ENCODE measurements at regions not wholly inside any gene's neighbourhood (a gene's known extent, or its start where the extent isn't known, plus 50 kb on each side); places are given as distances from the start of the nearest gene placed in this dataset.
"Not testable (repeated sequence)": the region's sequence is repeated elsewhere in the genome, so short reads cannot be mapped to it uniquely, and the experiment has no call there.

- DNase-seq (ENCODE audit: low spot score): no peak
Measured at GRCh38 chrX:63466690-63467089, 115.6 kb upstream of the SPIN4 start.

GRCh38 chrX:63458981-63459380 is 107.8 kb upstream of the SPIN4 start:
- DNase-seq (ENCODE audit: low spot score): no peak

GRCh38 chrX:63453571-63453970 is 102.4 kb upstream of the SPIN4 start:
- no peak for DNase-seq (ENCODE audit: low spot score)

GRCh38 chrX:63441717-63442116 is 90.6 kb upstream of the SPIN4 start:
- DNase-seq (ENCODE audit: low spot score): no peak

GRCh38 chrX:63439580-63439979 is 88.4 kb upstream of the SPIN4 start:
- no peak for DNase-seq (ENCODE audit: low spot score)

- no peak for DNase-seq (ENCODE audit: low spot score)
Measured at GRCh38 chrX:63436865-63437264, 85.7 kb upstream of the SPIN4 start.

GRCh38 chrX:63434665-63435064 is 83.5 kb upstream of the SPIN4 start:
- no peak for DNase-seq (ENCODE audit: low spot score)

GRCh38 chrX:63434206-63434605 is 83.1 kb upstream of the SPIN4 start:
- no peak for DNase-seq (ENCODE audit: low spot score)

- DNase-seq (ENCODE audit: low spot score): no peak
Measured at GRCh38 chrX:63430026-63430425, 78.9 kb upstream of the SPIN4 start.

- DNase-seq (ENCODE audit: low spot score): no peak
Measured at GRCh38 chrX:63428348-63428747, 77.2 kb upstream of the SPIN4 start.

- no peak for DNase-seq (ENCODE audit: low spot score)
Measured at GRCh38 chrX:63426519-63426918, 75.4 kb upstream of the SPIN4 start.

GRCh38 chrX:63424063-63424462 is 72.9 kb upstream of the SPIN4 start:
- DNase-seq (ENCODE audit: low spot score): no peak

GRCh38 chrX:63421411-63421810 is 70.3 kb upstream of the SPIN4 start:
- no peak for DNase-seq (ENCODE audit: low spot score)

GRCh38 chrX:63418211-63418610 is 67.1 kb upstream of the SPIN4 start:
- no peak for DNase-seq (ENCODE audit: low spot score)

- no peak for DNase-seq (ENCODE audit: low spot score)
Measured at GRCh38 chrX:63417649-63418048, 66.5 kb upstream of the SPIN4 start.

- not testable (repeated sequence) for DNase-seq (ENCODE audit: low spot score)
Measured at GRCh38 chrX:63409934-63410333, 58.8 kb upstream of the SPIN4 start.

GRCh38 chrX:63408050-63408449 is 56.9 kb upstream of the SPIN4 start:
- DNase-seq (ENCODE audit: low spot score): no peak

- DNase-seq (ENCODE audit: low spot score): no peak
Measured at GRCh38 chrX:63404332-63404731, 53.2 kb upstream of the SPIN4 start.

- no peak for DNase-seq (ENCODE audit: low spot score)
Measured at GRCh38 chrX:63402106-63402505, 51.0 kb upstream of the SPIN4 start.

Data from CD4-positive, alpha-beta T cell treated with Interleukin-6 at 100 ng/mL for 8 hours (primary cell).